Colon (tissue), 2 donors: ENCODE measurements at regions not wholly inside any gene's neighbourhood (a gene's known extent, or its start where the extent isn't known, plus 50 kb on each side); places are given as distances from the start of the nearest gene placed in this dataset.

Experiments
- FAIRE-seq: peaks from 2 replicates; lab custom pipeline; 2012; peaks lifted over from hg19 to GRCh38; lab: Jason Lieb, UNC
- donor health status: control.
- donor health status: control.

GRCh38 chr16:17802571-17802970, 331.8 kb upstream of the XYLT1 start:
- no peak for FAIRE-seq

- FAIRE-seq: no peak
Measured at GRCh38 chr16:17801068-17801467, 330.3 kb upstream of the XYLT1 start.

DNA sequence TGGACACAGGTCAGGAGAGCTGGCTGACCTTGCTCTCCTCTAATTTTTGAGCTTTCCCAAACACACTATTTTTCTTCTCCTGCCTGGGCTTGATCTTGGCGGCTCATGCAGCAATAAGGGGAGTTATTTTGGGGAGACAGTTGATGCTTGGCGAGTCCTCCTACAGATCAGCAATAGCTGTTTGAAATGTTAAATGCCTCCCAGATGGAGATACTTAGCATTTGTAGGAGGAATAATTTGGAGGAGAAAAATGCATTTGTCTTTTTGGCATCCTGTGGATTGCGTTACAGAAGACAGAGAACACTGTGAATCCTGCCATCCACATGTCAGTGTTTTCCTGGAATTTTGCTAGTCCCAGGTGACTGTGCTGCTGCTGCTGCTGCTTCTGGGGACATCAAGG, 328.0 kb upstream of the XYLT1 start:
- no peak for FAIRE-seq

DNA sequence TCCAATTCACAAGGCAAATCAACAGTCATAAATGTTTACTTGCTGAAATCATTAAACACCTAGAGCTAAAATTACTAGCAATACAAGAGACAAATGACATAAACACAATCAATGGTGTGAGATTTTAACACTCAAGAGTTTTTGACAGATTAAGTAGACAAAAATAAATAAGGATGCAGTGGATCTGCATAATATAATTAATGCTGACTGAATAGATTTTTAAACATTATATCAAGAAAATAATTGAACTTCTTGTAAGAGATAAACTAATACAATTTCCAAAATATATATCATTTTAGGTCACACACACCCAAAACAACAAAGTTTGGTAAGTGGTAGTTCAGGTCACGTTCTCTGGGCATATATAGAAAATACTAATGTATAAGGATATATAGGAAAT, 322.6 kb upstream of the XYLT1 start:
- FAIRE-seq: no peak

DNA sequence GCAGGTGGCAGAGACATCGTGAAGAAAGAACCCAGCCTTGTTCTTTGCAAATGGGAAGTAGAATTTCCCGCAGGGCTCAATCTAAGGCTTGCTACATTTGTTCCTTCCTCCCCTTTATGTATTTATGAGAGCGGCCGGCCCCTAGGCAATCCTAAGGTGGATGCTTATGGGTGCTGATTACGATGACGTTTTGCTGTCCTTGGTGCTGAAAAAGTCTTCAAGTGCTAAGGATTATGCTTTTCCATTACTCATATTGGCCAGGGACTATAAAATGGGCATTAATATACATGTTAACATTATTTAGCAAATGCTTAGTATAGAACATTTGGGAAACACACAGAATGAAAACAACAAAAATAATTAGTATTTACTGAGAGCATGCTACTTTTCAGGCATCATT, 313.3 kb upstream of the XYLT1 start:
- no peak for FAIRE-seq

DNA sequence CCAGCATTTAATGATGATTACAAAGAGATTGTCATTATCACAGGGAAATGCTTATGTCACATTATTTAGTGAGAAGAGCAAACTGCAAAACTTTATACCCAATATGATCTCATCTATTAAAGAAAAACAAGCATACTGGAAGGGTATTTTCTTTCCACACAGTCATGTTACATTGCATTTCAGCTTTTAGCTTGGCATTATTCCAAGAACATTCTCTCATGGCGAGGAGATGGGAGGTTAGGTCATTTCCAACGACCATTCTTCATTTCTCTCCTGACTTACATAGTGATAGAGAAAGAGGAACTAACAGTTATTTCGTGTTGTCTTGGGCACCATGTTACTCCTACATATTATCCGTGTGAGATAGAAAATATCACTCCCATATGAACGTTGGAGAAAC, 309.4 kb upstream of the XYLT1 start:
- no peak for FAIRE-seq

GRCh38 chr16:17777408-17777863, 306.7 kb upstream of the XYLT1 start:
- FAIRE-seq: no peak

DNA sequence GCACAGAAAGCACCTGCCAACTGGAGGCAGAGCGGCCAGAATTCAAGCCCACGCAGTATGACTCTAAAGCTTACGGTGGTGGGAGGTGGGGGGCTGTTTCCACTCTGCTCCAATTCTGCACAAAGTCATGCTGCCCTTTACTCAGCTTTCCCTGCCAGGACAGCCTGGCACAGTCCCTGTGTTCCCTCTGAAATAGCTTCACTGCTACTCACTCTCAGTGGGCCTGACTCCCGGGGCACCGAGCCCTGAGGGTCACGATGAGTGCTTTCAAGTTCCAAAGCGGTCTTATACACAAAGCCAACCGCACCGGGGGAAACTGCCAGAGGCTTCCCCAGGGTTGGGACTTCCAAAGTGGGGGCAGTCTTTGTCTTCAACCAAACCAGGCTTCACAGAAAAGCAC, 306.1 kb upstream of the XYLT1 start:
- no peak for FAIRE-seq

DNA sequence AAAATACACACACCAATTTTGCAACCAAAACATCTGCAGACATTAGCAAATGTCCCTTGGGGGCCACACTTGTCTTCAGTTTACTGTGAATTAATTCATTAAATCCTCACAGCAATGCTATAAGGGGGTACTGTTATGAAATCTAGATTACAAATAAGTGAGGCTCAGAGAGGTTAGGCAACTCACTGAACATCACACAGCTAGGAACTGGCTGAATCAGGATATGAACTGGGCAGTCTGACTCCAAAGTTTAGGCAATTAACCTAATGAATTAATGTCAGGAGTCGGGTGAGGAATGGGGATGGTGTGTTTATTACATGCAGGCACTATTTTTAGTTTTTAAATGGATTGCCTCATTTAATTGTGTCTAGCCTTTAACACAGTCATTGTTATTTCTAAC, 305.7 kb upstream of the XYLT1 start:
- no peak for FAIRE-seq

- no peak for FAIRE-seq
Measured at GRCh38 chr16:17775061-17775460, 304.3 kb upstream of the XYLT1 start.

DNA sequence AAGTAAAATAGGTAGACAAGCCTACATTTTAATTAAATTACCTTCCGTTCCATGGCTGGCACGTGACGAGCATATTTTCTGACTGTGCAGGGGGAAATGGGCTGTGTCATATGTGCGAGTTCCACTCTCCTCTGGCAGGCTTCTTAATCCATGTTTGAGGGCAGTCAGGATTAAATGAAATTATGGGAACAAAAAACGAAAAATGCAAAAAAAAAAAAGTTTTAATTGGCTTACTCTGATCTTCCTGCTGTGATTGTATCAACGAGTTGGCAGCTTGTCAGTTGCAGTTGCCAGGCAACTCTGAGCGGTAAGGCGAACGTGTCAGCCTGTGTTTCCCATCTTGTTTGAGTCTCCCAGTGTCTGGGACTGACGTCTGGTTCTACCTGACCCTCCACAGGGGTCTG, 302.9 kb upstream of the XYLT1 start:
- no peak for FAIRE-seq

- FAIRE-seq: no peak
Measured at GRCh38 chr16:17770104-17770503, 299.3 kb upstream of the XYLT1 start.

DNA sequence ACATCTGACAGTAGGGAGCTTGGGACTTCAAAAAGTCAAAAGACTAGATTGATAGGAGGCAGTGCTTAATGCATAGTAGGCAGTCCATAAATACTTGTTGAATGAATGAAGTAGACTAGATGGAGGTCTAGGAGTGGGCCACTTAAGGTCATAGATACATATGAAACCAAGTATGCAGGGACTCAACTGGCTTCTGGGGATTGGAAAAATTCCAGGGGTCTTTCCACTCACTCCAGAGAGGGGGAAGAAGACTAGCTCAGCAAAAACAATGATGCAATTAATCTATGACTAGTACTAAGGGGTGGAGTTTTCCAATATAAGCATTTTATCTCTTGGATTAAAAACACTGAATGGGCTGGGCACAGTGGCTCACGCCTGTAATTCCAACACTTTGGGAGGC, 298.3 kb upstream of the XYLT1 start:
- FAIRE-seq: no peak

- no peak for FAIRE-seq
Measured at GRCh38 chr16:17768257-17768656, 297.5 kb upstream of the XYLT1 start.

GRCh38 chr16:17766012-17766411, 295.3 kb upstream of the XYLT1 start:
- FAIRE-seq: no peak

- no peak for FAIRE-seq
Measured at GRCh38 chr16:17759451-17760390, 289.0 kb upstream of the XYLT1 start.

DNA sequence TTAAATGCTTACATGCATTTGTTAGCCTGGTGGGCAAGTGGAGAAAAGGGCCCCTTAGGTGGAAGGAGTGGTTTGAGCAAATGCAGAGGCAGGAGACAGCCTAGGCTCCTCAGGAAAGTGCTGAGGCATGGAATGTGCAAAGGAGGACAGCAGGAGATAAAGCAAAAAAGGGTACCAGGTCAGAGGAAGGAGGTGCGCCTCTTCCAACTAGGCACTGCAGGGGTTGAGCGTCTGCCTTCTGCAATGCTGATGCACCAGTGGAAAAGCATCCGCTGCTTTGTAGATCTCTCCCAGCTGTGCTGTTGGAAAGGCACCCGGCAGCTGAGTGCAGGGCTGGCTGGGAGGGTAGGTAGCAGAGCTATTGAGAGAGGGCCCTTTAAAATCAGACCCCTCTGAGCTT, 287.0 kb upstream of the XYLT1 start:
- no peak for FAIRE-seq

DNA sequence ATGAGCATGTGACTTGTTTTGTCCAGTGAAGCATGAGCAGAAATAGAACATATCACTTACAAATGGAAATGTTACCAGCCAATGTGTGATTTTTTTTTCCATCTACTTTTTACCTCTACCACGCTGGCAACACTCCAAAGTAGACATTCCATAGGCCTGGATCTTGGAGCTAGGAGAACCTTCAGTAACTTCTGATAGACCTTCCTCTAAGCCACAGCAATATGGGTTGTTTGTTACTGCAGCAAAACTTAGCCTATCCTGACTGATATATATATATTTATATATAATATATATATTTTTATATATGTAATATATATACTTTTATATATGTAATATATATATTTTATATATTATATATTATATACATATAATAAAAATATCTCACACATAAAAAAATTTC, 284.4 kb upstream of the XYLT1 start:
- FAIRE-seq: no peak

GRCh38 chr16:17753434-17753833, 282.7 kb upstream of the XYLT1 start:
- FAIRE-seq: no peak

DNA sequence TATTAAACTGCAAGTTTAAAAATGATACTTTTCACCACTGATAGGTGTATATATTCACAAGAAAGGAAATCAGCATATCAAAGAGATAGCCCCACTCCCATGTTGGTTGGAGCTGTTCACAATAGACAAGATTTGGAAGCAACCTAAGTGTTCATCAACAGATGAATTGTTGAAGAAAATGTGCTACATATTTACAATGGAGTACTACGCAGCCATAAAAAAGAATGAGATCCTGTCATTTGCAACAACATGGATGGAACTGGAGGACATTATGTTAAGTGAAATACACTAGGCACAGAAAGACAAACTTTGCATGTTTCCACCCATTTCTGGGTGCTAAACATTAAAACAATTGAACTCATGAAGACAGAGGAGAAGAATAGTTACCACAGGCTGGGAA, 278.9 kb upstream of the XYLT1 start:
- no peak for FAIRE-seq

- FAIRE-seq: no peak
Measured at GRCh38 chr16:17748044-17748719, 277.4 kb upstream of the XYLT1 start.

DNA sequence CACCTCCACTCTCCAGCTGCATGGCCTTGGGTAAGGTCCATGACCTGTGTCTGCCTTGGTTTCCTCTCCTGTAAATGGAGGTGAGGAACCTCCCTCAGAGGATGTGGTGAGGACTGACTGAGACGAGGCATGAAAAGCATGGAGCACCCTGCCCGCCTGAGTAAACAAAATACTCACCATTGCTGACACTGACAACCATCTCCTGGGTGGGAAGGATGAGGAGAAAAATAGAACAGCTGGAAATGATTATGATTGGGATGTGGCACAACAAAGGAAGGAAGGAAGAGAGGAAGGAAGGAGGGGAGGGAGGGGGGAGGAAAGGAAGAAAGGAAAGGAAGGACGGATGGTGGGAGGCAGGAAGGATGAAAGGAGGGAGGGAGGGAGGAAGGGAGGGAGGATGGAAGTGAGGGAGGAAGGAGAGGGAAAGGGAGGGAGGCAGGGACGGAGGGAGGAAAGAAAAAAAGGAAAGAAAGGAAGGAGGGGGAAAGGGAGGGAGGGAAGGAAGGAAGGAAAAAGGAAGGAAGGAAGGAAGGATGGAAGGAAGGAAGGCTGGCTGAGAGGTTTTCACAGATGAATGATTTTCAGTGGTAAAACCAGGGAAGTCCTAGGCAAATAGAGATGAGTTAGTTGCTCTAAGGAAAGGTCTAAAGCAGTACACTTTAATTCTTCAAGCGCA, 276.5 kb upstream of the XYLT1 start:
- FAIRE-seq: no peak
